ENCODE measurements at regions not wholly inside any gene's neighbourhood (a gene's known extent, or its start where the extent isn't known, plus 50 kb on each side); places are given as distances from the start of the nearest gene placed in this dataset.

DNA sequence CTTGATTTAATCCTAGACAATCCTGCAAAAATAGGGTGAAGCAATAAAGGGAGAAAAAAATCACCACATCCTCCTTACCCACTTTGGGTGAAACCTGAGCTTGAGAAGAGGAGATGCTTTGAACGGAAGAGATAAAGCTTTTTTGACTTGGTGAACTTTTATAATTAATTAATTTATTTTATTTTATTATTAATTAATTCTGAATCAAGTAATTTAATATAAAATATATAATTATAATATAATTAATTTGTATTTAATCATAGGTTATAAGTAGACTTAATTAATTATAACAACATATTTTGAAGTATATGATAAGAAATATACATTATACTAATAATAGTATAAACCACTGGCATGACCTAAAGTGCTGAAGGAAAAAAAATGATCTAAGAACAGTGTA, 2164.8 kb downstream of the LRRC4C start:
- no peak for DNase-seq (ENCODE audit: low spot score)

- no peak for DNase-seq (ENCODE audit: low spot score)
Observed at GRCh38 chr11:39288011-39288410, 2171.4 kb downstream of the LRRC4C start.

GRCh38 chr11:39268176-39268690, 2191.2 kb downstream of the LRRC4C start:
- DNase-seq (ENCODE audit: low spot score): no peak

DNA sequence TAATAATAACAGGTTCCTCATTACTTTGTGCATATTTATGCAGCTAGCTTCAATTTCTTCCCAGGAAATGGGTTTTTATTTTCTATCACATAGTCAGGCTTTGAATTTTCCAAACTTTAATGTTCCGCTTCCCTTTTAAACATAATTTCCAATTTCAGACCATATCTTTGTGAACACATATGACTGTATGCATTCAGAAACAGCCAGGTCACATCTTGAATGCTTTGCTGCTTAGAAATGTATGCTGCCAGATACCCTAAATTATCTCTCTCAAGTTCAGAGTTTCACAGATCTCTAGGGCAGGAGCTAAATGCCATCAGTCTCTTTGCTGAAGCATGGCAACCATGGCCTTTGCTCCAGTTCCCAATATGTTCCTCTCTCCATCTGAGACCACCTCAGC, 2203.8 kb downstream of the LRRC4C start:
- DNase-seq (ENCODE audit: low spot score): no peak

DNA sequence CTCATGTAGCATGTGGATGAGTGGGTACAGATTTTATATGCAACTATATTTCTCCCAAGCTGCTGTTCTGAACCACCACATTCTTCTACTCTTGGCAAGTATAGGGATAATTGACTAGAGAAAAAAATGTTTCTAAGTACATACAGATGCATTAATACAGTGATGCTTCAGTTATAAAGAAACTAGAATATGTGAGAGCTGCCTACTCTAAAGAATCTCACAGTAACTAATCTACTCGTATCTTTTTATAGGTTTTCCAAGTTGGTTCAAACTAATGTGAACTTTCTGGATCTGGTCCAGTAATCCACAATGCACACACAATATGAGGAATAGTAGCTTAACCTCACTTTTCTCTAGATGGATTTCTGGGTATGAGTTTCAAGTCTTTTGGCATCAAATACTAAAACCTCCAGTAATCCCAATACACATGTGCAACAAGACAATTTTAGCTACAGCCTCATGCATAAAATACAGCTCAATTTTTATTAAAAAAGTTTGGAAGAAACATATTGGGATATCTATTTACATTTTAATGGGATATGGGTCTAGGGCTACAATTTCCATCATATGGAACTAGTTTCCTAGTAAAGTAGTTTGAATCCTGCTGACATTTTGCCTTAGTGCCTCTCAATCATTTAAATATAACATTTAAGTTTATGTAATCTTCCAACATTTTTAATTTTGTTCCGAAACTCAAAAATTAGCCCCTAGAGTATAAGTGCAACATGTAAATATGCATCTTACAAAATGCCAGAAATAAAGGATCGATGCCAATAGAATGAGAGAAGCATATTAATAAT, 2209.7 kb downstream of the LRRC4C start:
- no peak for DNase-seq (ENCODE audit: low spot score)

- no peak for DNase-seq (ENCODE audit: low spot score)
Observed at GRCh38 chr11:39247570-39248137, 2211.8 kb downstream of the LRRC4C start.

- DNase-seq (ENCODE audit: low spot score): no peak
Observed at GRCh38 chr11:39239553-39239952, 2219.9 kb downstream of the LRRC4C start.

- DNase-seq (ENCODE audit: low spot score): no peak
Observed at GRCh38 chr11:39236916-39237315, 2222.5 kb downstream of the LRRC4C start.

- no peak for DNase-seq (ENCODE audit: low spot score)
Observed at GRCh38 chr11:39221550-39222138, 2237.8 kb downstream of the LRRC4C start.

GRCh38 chr11:39220501-39221230, 2238.8 kb downstream of the LRRC4C start:
- DNase-seq (ENCODE audit: low spot score): no peak

DNA sequence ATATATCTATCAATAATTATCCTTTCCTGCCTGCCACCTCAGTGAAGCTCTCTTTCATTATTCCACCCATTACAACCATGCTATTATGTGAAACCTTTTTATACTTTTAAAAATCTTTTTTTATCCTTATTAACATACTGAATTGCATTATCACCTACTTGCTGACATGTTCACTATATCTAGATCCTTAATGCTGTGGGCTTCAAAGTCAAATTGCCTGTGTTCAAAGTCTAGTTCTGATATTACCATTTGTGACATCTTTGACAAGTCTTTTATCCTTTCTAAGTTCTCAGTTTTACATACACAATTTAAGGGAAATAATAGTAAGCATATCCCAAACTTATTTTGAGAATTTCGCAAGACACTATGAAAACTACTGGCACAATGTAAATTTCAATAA, 2239.4 kb downstream of the LRRC4C start:
- no peak for DNase-seq (ENCODE audit: low spot score)

DNA sequence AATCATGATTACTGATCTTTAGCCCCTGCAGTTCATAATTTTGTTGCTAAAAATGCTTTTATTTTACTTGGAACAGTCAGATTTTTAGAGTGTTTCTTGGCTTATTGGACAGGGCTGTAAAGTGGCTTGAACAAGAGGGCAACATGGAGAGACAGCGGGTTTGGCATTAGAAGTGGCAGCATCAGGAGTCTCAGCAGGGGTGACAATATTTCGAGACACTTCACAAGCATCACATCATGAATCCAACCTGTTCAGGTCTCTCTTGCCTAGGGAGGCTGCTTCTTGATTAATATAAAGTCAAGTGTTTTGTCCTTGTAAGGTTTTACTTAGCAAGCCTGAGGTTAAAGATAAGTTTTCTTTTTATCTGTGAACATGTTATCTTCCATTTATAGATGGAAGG, 2249.5 kb downstream of the LRRC4C start:
- no peak for DNase-seq (ENCODE audit: low spot score)

DNA sequence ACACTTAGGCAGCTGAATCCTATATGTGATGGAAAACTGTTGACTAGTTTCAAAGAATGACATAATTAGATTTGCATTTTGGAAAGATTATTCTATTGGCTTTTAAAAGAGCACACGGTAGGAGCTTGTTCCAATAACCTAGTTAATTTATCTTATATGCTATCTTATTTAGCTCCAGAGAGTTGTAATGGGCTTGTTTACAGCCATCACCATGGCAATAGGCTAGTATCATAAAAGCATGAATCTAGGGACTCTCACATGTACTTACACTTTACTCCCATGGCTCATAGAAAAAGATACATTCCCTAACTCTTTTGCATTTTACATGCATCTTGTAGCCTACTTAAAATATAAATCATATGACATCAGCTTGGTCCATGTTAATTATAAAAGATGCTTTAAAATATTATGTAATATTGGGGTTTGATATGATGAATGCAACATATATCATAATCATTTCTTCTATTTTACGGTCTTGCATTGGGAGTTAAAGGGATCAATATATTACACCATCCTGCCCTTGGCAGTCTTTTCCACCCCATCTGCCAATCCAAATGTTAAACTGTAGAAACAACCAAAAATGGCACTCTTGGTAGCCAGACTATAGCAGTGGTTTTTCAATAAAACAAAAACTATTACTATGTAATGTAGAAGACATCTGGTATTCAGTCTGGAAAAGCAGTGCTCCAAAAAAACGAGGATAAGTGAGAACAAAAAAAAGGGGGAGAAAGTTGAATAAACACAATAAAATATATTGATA, 2254.0 kb downstream of the LRRC4C start:
- DNase-seq (ENCODE audit: low spot score): no peak

- DNase-seq (ENCODE audit: low spot score): no peak
Observed at GRCh38 chr11:39192671-39193070, 2266.8 kb downstream of the LRRC4C start.

DNA sequence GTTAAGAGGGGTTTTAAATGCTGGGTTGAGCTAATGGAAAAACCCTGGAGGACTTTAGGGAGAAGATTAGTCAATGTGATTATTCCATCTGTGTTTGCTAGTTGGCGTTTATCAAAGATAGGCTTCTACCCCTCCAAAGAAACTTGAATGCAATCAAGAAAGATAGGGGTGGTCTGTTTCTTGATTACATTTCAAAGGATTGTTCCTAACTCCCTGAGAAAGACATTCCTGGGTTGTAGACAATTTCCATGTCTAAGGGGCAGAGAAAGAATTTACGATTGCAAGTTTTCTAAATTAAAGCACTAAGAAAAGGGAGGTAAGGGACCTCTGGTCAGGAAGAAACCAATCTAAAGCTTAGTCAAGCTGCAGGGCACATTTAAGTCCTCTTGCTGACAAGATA, 2268.7 kb downstream of the LRRC4C start:
- no peak for DNase-seq (ENCODE audit: low spot score)

GRCh38 chr11:39177678-39178077, 2281.8 kb downstream of the LRRC4C start:
- no peak for DNase-seq (ENCODE audit: low spot score)

- no peak for DNase-seq (ENCODE audit: low spot score)
Observed at GRCh38 chr11:39174965-39175364, 2284.5 kb downstream of the LRRC4C start.

- no peak for DNase-seq (ENCODE audit: low spot score)
Observed at GRCh38 chr11:39174196-39174595, 2285.3 kb downstream of the LRRC4C start.

GRCh38 chr11:39165021-39165420, 2294.4 kb downstream of the LRRC4C start:
- DNase-seq (ENCODE audit: low spot score): no peak

GRCh38 chr11:39149214-39149613, 2310.2 kb downstream of the LRRC4C start:
- no peak for DNase-seq (ENCODE audit: low spot score)

DNA sequence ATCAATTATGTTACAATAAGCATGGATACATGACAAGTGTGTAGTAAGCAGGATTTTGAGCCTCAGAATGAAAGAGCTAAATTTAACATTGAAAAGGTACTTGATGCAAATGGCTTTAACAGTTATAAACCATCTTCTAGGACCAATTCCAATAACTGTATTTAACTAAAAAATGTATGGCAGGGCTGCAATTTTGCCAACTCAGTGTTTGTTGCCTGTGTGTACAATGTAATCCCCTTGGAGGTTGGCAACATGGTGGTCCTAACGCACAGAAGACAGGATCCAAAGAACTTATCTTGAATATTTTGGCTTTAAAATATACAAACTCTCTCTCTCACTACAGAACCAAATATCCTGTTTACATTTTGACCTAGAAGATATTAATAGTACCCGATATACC, 2314.1 kb downstream of the LRRC4C start:
- DNase-seq (ENCODE audit: low spot score): no peak
